ENCODE measurements at regions not wholly inside any gene's neighbourhood (a gene's known extent, or its start where the extent isn't known, plus 50 kb on each side); places are given as distances from the start of the nearest gene placed in this dataset.

DNA sequence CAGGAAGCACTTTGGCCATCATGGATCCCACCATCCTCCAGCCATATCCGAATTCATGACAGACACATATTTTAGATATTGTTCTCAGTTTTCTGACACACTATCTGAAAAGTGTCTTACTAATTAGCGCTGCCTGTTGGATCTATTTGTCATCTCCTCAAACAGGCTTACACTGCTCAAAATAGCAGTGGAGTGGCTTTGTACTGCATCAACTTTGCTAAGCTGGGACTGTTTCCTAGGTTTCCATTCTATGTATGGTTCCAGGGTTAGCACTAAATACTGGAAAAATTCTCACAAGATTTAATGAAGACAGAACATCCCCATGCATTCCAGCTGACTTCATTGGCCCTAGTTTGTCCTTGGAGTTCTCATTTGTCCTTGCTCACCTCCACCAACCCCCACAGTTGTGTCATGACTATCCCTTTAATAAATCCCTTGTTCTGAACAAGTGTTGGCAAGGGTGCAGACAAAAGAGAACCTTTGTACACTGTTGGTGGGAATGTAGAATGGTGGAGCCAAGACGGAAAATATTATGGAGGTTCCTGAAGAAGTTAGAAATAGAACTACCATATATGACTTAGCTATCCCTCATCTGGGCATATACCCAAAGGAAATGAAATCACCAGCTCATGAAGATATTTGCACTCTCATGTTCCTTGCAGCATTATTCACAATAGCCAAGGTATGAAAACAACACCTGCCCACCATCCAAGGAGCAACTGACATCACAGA is 136.5 kb upstream of the RAI14 start:
- H3K4me3 ChIP-seq (ENCODE audit: low read length), result no peak overlapping the region
- no peak for TF ChIP-seq CTCF (IDR thresholded peaks at IDR 0.05; ENCODE audit: insufficient read depth, low read depth, low read length, missing control alignments)
- DNase-seq (ENCODE audit: low read depth), result peak; percentile 86

DNA sequence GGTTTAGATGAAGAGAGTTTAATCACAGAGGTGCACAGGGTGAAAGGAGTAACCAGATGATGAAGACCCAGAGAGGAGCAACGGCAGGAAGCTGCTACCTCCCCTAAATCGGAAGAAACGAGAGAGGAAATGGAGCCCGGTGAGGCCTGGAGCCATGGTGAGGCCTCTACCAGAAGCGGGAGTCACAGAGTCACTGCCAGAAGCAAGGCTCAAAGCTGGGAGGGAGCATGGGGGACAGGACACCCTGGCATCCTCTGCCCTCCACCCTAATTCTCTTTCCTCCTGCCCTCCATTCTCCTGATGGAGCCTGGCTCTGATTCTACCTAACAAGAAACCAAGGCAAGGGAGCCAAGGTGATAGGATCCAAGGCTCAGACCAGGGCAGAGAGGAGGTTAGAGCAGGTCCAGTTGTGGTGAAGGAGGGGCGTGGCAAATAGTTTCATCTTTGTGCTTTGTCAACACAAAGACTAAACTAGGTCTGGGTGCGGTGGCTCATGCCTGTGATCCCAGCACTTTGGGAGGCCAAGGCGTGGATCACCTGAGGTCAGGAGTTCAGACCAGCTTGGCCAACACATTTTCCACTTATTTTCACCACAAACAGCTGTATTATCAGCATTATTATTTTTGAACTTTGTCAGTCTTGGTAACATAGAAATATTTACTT is 134.4 kb upstream of the RAI14 start:
- H3K4me3 ChIP-seq (ENCODE audit: low read length), result no peak overlapping the region
- no peak for DNase-seq (ENCODE audit: low read depth)
- no peak for TF ChIP-seq CTCF (IDR thresholded peaks at IDR 0.05; ENCODE audit: insufficient read depth, low read depth, low read length, missing control alignments)

DNA sequence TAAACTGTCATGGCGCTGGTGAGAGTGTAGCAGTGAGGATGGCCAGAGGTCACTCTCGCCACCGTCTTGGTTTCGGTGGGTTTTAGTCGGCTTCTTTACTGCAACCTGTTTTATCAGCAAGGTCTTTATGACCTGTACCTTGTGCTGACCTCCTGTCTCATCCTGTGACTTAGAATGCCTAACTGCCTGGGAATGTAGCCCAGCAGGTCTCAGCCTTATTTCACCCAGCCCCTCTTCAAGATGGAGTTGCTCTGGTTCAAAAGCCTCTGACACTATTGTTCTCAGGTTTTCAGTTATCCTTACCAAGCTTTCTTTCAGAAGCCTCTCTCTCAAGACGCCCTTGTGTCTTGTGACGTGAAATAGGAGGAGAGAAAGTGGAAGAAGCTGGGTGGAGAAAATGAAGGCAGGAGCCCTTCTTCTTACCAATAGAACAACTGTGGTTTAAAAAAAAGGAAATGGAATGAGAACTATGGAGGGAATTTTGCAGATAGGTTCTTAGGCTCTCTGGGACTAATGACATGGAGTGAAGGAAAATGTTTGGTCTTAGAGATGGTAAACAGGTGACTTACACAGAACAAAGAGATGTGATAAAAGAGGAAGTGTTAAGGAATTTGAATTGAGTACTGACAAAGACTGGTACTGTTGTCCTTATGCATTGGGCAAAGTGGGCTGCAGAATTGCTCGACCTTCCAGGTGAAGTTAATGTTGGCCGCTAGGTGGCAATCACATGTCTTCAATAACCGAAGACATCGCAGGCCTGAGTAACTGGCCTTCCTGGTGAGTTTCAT is 133.3 kb upstream of the RAI14 start:
- DNase-seq (ENCODE audit: low read depth), result peak; percentile 88

DNA sequence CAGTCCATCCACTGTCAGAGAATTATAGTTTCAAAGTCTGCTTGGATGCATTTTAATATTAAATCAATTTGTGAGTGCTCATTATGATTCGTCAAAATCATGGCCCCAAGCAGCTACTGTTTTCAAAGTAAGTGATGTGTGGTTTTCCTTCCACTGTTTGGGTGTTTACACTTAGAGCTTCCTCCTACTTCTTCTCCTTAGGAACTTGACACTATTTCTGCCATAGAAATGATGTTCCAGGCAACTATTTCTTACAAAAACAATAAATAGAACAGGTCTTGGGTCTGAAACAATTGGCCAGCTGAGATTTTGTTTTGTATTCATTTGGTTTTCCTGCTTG is 132.8 kb upstream of the RAI14 start:
- DNase-seq (ENCODE audit: low read depth), result no peak
- no peak for TF ChIP-seq CTCF (IDR thresholded peaks at IDR 0.05; ENCODE audit: insufficient read depth, low read depth, low read length, missing control alignments)
- no peak overlapping the region for H3K4me3 ChIP-seq (ENCODE audit: low read length)

More for the DNA sequence above, 133.3 kb upstream of the RAI14 start:
- TF ChIP-seq CTCF (IDR thresholded peaks at IDR 0.05; ENCODE audit: insufficient read depth, low read depth, low read length, missing control alignments), result peak; percentile 81
- no peak overlapping the region for H3K4me3 ChIP-seq (ENCODE audit: low read length)

GRCh38 chr5:34524123-34524522 is 132.0 kb upstream of the RAI14 start:
- TF ChIP-seq CTCF (IDR thresholded peaks at IDR 0.05; ENCODE audit: insufficient read depth, low read depth, low read length, missing control alignments), result no peak
- DNase-seq (ENCODE audit: low read depth), result peak; percentile 89

DNA sequence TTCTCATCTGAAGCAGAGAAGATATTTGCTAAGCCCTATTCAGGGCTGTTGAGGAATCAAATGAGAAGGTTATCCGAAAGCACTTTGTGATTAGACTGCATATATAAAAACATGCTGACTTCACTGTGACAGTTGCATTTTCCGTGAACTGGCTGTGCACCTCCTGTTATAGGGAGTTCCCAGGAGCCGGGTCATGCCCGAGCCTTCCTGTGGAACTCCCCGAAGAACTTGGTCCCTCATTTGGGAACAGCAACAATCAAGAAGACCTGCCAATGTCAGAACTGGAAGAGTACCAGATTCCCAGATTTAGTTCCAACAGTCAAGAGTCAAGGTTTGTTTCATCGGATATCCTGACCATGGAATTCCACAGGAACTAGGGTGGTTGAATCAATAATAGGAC is 130.4 kb upstream of the RAI14 start:
- DNase-seq (ENCODE audit: low read depth), result no peak
- no peak for TF ChIP-seq CTCF (IDR thresholded peaks at IDR 0.05; ENCODE audit: insufficient read depth, low read depth, low read length, missing control alignments)
- no peak overlapping the region for H3K4me3 ChIP-seq (ENCODE audit: low read length)

More at GRCh38 chr5:34524123-34524522, 132.0 kb upstream of the RAI14 start:
- no peak overlapping the region for H3K4me3 ChIP-seq (ENCODE audit: low read length)

Data from epithelial cell of esophagus (primary cell).